Adrenal gland (tissue), 9 donors: ENCODE measurements at regions not wholly inside any gene's neighbourhood (a gene's known extent, or its start where the extent isn't known, plus 50 kb on each side); places are given as distances from the start of the nearest gene placed in this dataset.
A peak's percentile ranks its signal among the peaks of the same experiment; 100 is the strongest.

Experiments used
- DNase-seq, 7 donors: peaks; one replicate each; pipeline ENCODE4 v3.0.0-alpha.2; 2019 to 2020
- H3K27ac ChIP-seq, 5 donors: fragments of 200-600 bp; sonication (generic) in 4 of 5; 1 replicate in 3 of 5; 2 replicates in 2 of 5; pipeline versions ENCODE4 v1.5.1 to v1.8.0; 2016 to 2020; ENCODE audit warnings: mild to moderate bottlenecking in 1 of 5
- H3K27me3 ChIP-seq: fragments of 200-600 bp; 2 replicates; pipeline ENCODE4 v1.8.0; 2021
- H3K36me3 ChIP-seq, 2 donors: fragments of 200-600 bp; replicated peaks in 1 of 2; 1 replicate in 1 of 2; 2 replicates in 1 of 2; pipeline versions ENCODE4 v1.5.1 to v1.8.0; 2018 to 2022
- H3K4me1 ChIP-seq, 2 donors: fragments of 200-600 bp; replicated peaks in 1 of 2; 1 replicate in 1 of 2; 2 replicates in 1 of 2; pipeline versions ENCODE4 v1.5.1 to v1.8.0; 2018 to 2021
- H3K4me3 ChIP-seq, 4 donors: fragments of 200-600 bp; sonication (generic) in 3 of 4; one replicate each; pipeline ENCODE4 v1.5.1; 2016 to 2018
- H3K9me3 ChIP-seq, 3 donors: fragments of 200-600 bp; sonication (generic) in 1 of 3; replicated peaks in 1 of 3; 1 replicate in 2 of 3; 2 replicates in 1 of 3; pipeline versions ENCODE4 v1.5.1 to v1.8.0; 2016 to 2021
- CTCF ChIP-seq, 6 experiments: fragments of 450-650 bp in 4 of 6; fragments of 200-600 bp in 2 of 6; sonication (generic) in 1 of 6; IDR thresholded peaks; 1 replicate in 5 of 6; 2 replicates in 1 of 6; pipeline versions ENCODE4 v1.5.1 to v1.8.0; 2016 to 2021; ENCODE audit warnings: antibody characterized with exemption in 6 of 6, mild to moderate bottlenecking in 2 of 6, moderate library complexity in 1 of 6
- POLR2A ChIP-seq, 2 donors: fragments of 450-650 bp; IDR thresholded peaks; one replicate each; pipeline ENCODE4 v1.6.1; 2017; ENCODE audit warnings: antibody characterized with exemption in 2 of 2, mild to moderate bottlenecking in 2 of 2, moderate library complexity in 1 of 2
- WGBS, 4 donors: extraction: QIAGEN DNeasy Blood & Tissue Kit in 2 of 4; methylation state at CpG; one replicate each; pipeline versions ENCODE4 v1.1.5 to v1.1.7; 2013 to 2017; 5-methylcytosine and 5-hydroxymethylcytosine counted together
- intact Hi-C, 2 donors: fragments of 100-400 bp; cut with DNase I; formaldehyde crosslinking; loops; one replicate each; pipeline versions ENCODE4 v1.14.1 to v1.15.0; 2022 to 2023
- donor health status: healthy with polysubstance abuse.
- donor health status: Bipolar disorder and iron deficiency.
- donor health status: DM: yes; HTN: yes; CAD: no.
- donor health status: DM: no; HTN: no; CAD: no.
- donor health status: DM: no; HTN: no; CAD: no.

DNA sequence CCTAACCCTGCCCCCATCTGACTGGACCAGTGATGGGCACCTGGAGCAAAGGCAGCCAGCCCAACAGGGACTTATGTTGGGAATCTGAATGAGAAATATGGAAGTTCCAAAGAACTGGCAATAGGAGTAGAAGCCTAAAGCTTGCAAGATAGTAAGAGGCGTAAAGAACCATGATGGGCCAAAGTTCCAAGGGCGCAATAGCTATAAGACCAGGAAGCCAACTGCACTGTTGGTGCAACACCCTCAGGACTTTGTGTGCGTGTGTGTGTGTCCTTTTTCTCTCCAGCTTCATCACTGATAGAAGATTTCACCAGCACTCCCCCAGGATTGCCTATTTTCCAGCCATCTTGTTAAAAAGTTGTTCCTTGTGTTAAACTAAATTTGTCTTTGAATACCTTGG, 92.8 kb downstream of the ZNF608 start:
- Histone ChIP-seq H3K4me3 (no peak overlapping the region), H3K9me3 (no peaks in the 10 kb centered on the region), H3K27ac (no peak overlapping the region), H3K27me3 (no peaks in the 10 kb centered on the region), H3K4me1 (peaks cover 17 to 55% of the 10 kb centered on the region in 2 donors), H3K36me3 (no peaks in the 10 kb centered on the region)
- no peak for DNase-seq
- TF ChIP-seq POLR2A (IDR thresholded peaks at IDR 0.05) (no peak), CTCF (IDR thresholded peaks at IDR 0.05) (no peak)
- intact Hi-C loops: loop anchor here in 1 of 2 donors (10.0 kb wide), 1 partner anchor 81 kb away; no protein-coding TSS in a partner anchor
- 74 to 89% (median 82%) methylated on average over 3 of the region's 3 CpGs for WGBS, 4 donors

DNA sequence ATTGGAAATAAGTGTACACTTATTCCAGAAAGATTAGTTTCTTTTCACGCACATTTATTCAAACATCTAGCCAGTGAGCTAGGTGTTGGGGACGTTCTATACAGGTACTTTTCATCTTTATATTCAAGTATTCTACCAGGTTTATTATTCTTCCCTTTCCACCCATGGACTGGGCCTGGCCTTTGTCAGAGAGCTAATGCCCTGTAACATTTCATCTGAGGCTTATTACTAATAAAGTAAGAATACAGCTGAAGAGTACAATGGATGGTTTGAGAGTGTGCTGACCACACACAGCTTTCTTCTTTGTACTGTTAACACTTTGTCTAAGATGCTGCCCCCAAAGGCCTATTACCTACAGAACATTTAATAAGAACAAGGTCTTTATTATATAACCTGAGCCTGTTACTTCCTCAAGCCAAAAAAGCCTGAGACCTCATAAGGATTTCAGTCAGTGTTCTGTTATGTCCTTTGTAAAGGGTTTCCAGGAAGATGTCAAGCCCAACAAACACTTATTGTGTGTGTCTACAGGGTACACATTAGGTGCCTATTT, 93.5 kb downstream of the ZNF608 start:
- Histone ChIP-seq H3K27me3 (no peaks in the 10 kb centered on the region), H3K4me3 (no peak overlapping the region), H3K27ac (no peak overlapping the region), H3K4me1 (peaks cover 17 to 51% of the 10 kb centered on the region in 2 donors), H3K9me3 (no peaks in the 10 kb centered on the region), H3K36me3 (no peaks in the 10 kb centered on the region)
- intact Hi-C loops: loop anchor here in 1 of 2 donors (10.0 kb wide), 1 partner anchor 82 kb away; no protein-coding TSS in a partner anchor
- DNase-seq: no peak
- 95 to 99% (median 97%) methylated on average over 2 of the region's 2 CpGs for WGBS, 4 donors
- TF ChIP-seq POLR2A (IDR thresholded peaks at IDR 0.05): no peak
- no peak for TF ChIP-seq CTCF (IDR thresholded peaks at IDR 0.05)

DNA sequence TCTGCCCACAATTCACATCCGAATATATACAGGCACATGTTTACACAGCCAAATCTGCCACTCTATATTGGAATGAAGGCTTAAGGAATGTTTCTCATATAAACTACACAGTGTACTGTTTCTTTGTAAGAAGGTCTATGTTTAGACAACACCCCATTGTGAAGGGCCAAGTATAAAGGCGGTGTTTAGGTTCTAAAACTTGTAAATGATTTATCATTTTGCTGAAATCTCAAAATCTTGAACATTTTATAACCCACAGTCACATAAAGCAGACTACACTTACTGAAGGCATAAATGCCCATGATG, 94.0 kb downstream of the ZNF608 start:
- no peak for DNase-seq
- 68 to 77% (median 70%) methylated on average over 2 of the region's 2 CpGs for WGBS, 4 donors
- H3K27me3 ChIP-seq: no peaks in the 10 kb centered on the region
- intact Hi-C loops: loop anchor here in 1 of 2 donors (10.0 kb wide), 1 partner anchor 82 kb away; no protein-coding TSS in a partner anchor
- peaks cover 0 to 4% of the 10 kb centered on the region in 2 donors for H3K36me3 ChIP-seq
- H3K9me3 ChIP-seq: no peaks in the 10 kb centered on the region
- H3K4me3 ChIP-seq: no peak overlapping the region
- peak overlapping the region in 2 of 5 donors; percentile 71 to 76 for H3K27ac ChIP-seq
- peaks cover 17 to 51% of the 10 kb centered on the region in 2 donors for H3K4me1 ChIP-seq
- TF ChIP-seq CTCF (IDR thresholded peaks at IDR 0.05) (no peak), POLR2A (IDR thresholded peaks at IDR 0.05) (no peak)

- H3K27me3 ChIP-seq: no peaks in the 10 kb centered on the region
- peak overlapping the region in 2 of 4 donors; percentile 29 to 55 for H3K4me3 ChIP-seq
- H3K4me1 ChIP-seq: peaks cover 17 to 51% of the 10 kb centered on the region in 2 donors
- TF ChIP-seq POLR2A (IDR thresholded peaks at IDR 0.05): peak; percentile 54 to 80
- TF ChIP-seq CTCF (IDR thresholded peaks at IDR 0.05): no peak
- H3K9me3 ChIP-seq: no peaks in the 10 kb centered on the region
- WGBS, 4 donors: 3 to 7% (median 5%) methylated on average over 33 to 54 of the region's 54 CpGs
- DNase-seq: peak; percentile 73 to 90 (median 80)
- H3K36me3 ChIP-seq: peaks cover 0 to 10% of the 10 kb centered on the region in 2 donors
- intact Hi-C loops: loop anchor here in 1 of 2 donors (10.0 kb wide), 1 partner anchor 83 kb away; no protein-coding TSS in a partner anchor
- H3K27ac ChIP-seq: peak overlapping the region in 4 of 5 donors; percentile 36 to 76 (median 72)
These were observed 94.6 kb downstream of the ZNF608 start for GRCh38 chr5:124651663-124652513.
